ENCODE measurements at regions not wholly inside any gene's neighbourhood (a gene's known extent, or its start where the extent isn't known, plus 50 kb on each side); places are given as distances from the start of the nearest gene placed in this dataset.

GRCh38 chr21:24217151-24217550 is 1390.1 kb downstream of the MRPL39 start:
- H3K79me2 ChIP-seq (ENCODE audit: insufficient read depth, low read length): no peaks in the 10 kb centered on the region
- no peaks in the 10 kb centered on the region for H3F3A ChIP-seq (ENCODE audit: low read depth)
- TF ChIP-seq CTCF (conservative IDR thresholded peaks at IDR 0.05; ENCODE audit: low read length) (no peak), EZH2phosphoT487 (IDR thresholded peaks at IDR 0.05; ENCODE audit: borderline replicate concordance) (no peak)
- H3K4me1 ChIP-seq (ENCODE audit: insufficient read depth, low read length, poor library complexity, severe bottlenecking): no peaks in the 10 kb centered on the region
- no peaks in the 10 kb centered on the region for H4K20me1 ChIP-seq (ENCODE audit: insufficient read depth, low read length, poor library complexity, severe bottlenecking)
- no peak overlapping the region for H3K4me2 ChIP-seq (ENCODE audit: low read depth, low read length, poor library complexity, severe bottlenecking)
- H3K36me3 ChIP-seq (ENCODE audit: insufficient read depth, low read length): no peaks in the 10 kb centered on the region
- no peak overlapping the region for H3K4me3 ChIP-seq (ENCODE audit: low read length, poor library complexity, severe bottlenecking)
- H3K9me2 ChIP-seq (replicated peaks; ENCODE audit: low read depth, low read length): no peaks in the 10 kb centered on the region
- H3K27me3 ChIP-seq (ENCODE audit: insufficient read depth, low read length, poor library complexity, severe bottlenecking): no peaks in the 10 kb centered on the region
- no peak overlapping the region for H2AFZ ChIP-seq (ENCODE audit: low read length)
- no peaks in the 10 kb centered on the region for H3K9me3 ChIP-seq (ENCODE audit: insufficient read depth, low read depth, low read length)
- no peak overlapping the region for H3K9ac ChIP-seq (ENCODE audit: low read depth, low read length, poor library complexity, severe bottlenecking)

GRCh38 chr21:24210130-24210529 is 1397.2 kb downstream of the MRPL39 start:
- TF ChIP-seq EZH2phosphoT487 (IDR thresholded peaks at IDR 0.05; ENCODE audit: borderline replicate concordance): no peak
- TF ChIP-seq CTCF (conservative IDR thresholded peaks at IDR 0.05; ENCODE audit: low read length): no peak
- Histone ChIP-seq H3K4me3 (ENCODE audit: low read length, poor library complexity, severe bottlenecking) (no peak overlapping the region), H3K4me1 (ENCODE audit: insufficient read depth, low read length, poor library complexity, severe bottlenecking) (no peaks in the 10 kb centered on the region), H3K9me2 (replicated peaks; ENCODE audit: low read depth, low read length) (no peaks in the 10 kb centered on the region), H2AFZ (ENCODE audit: low read length) (no peak overlapping the region), H3K27me3 (ENCODE audit: insufficient read depth, low read length, poor library complexity, severe bottlenecking) (no peaks in the 10 kb centered on the region), H3K36me3 (ENCODE audit: insufficient read depth, low read length) (no peaks in the 10 kb centered on the region), H3F3A (ENCODE audit: low read depth) (no peaks in the 10 kb centered on the region), H3K9me3 (ENCODE audit: insufficient read depth, low read depth, low read length) (no peaks in the 10 kb centered on the region), H3K79me2 (ENCODE audit: insufficient read depth, low read length) (no peaks in the 10 kb centered on the region), H3K9ac (ENCODE audit: low read depth, low read length, poor library complexity, severe bottlenecking) (no peak overlapping the region), H3K4me2 (ENCODE audit: low read depth, low read length, poor library complexity, severe bottlenecking) (no peak overlapping the region), H4K20me1 (ENCODE audit: insufficient read depth, low read length, poor library complexity, severe bottlenecking) (no peaks in the 10 kb centered on the region)

GRCh38 chr21:24208562-24209260 is 1398.6 kb downstream of the MRPL39 start:
- no peak overlapping the region for H3K9ac ChIP-seq (ENCODE audit: low read depth, low read length, poor library complexity, severe bottlenecking)
- H3F3A ChIP-seq (ENCODE audit: low read depth): no peaks in the 10 kb centered on the region
- no peak overlapping the region for H2AFZ ChIP-seq (ENCODE audit: low read length)
- H3K9me3 ChIP-seq (ENCODE audit: insufficient read depth, low read depth, low read length): no peaks in the 10 kb centered on the region
- H3K27me3 ChIP-seq (ENCODE audit: insufficient read depth, low read length, poor library complexity, severe bottlenecking): no peaks in the 10 kb centered on the region
- H3K4me1 ChIP-seq (ENCODE audit: insufficient read depth, low read length, poor library complexity, severe bottlenecking): no peaks in the 10 kb centered on the region
- H3K9me2 ChIP-seq (replicated peaks; ENCODE audit: low read depth, low read length): no peaks in the 10 kb centered on the region
- no peak overlapping the region for H3K4me2 ChIP-seq (ENCODE audit: low read depth, low read length, poor library complexity, severe bottlenecking)
- H3K79me2 ChIP-seq (ENCODE audit: insufficient read depth, low read length): no peaks in the 10 kb centered on the region
- H3K36me3 ChIP-seq (ENCODE audit: insufficient read depth, low read length): no peaks in the 10 kb centered on the region
- no peak for TF ChIP-seq EZH2phosphoT487 (IDR thresholded peaks at IDR 0.05; ENCODE audit: borderline replicate concordance)
- TF ChIP-seq CTCF (conservative IDR thresholded peaks at IDR 0.05; ENCODE audit: low read length): no peak
- no peak overlapping the region for H3K4me3 ChIP-seq (ENCODE audit: low read length, poor library complexity, severe bottlenecking)
- H4K20me1 ChIP-seq (ENCODE audit: insufficient read depth, low read length, poor library complexity, severe bottlenecking): no peaks in the 10 kb centered on the region

All from Loucy (cell line).